Vagina (tissue), 2 donors: ENCODE measurements at regions not wholly inside any gene's neighbourhood (a gene's known extent, or its start where the extent isn't known, plus 50 kb on each side); places are given as distances from the start of the nearest gene placed in this dataset.

Source experiments
- CTCF ChIP-seq, 3 experiments: fragments of 450-650 bp in 2 of 3; fragments of 200-600 bp in 1 of 3; sonication (generic) in 1 of 3; IDR thresholded peaks; one replicate each; pipeline ENCODE4 v1.5.1; 2017 to 2019; ENCODE audit warnings: antibody characterized with exemption in 3 of 3, mild to moderate bottlenecking in 2 of 3, moderate library complexity in 2 of 3
- POLR2A ChIP-seq, 2 donors: fragments of 450-650 bp; IDR thresholded peaks; one replicate each; pipeline ENCODE4 v1.6.1; 2017; ENCODE audit warnings: antibody characterized with exemption in 2 of 2, mild to moderate bottlenecking in 2 of 2, moderate library complexity in 2 of 2
- POLR2AphosphoS5 ChIP-seq, 2 donors: sonication (generic); formaldehyde crosslinking; IDR thresholded peaks; one replicate each; pipeline ENCODE4 v1.9.0; 2017; ENCODE audit warnings: antibody characterized with exemption in 2 of 2, mild to moderate bottlenecking in 2 of 2, low read depth in 1 of 2; ENCODE audit not compliant: insufficient read depth in 1 of 2

- TF ChIP-seq CTCF (IDR thresholded peaks at IDR 0.05) (no peak), POLR2AphosphoS5 (IDR thresholded peaks at IDR 0.05; ENCODE audit: insufficient read depth in 1 of 2, low read depth in 1 of 2) (no peak), POLR2A (IDR thresholded peaks at IDR 0.05) (no peak)
Observed at GRCh38 chr11:128310676-128311445, 276.5 kb downstream of the ETS1 start.
